PC-3 (cell line): ENCODE measurements at regions not wholly inside any gene's neighbourhood (a gene's known extent, or its start where the extent isn't known, plus 50 kb on each side); places are given as distances from the start of the nearest gene placed in this dataset.

Experiments
- ATAC-seq: fragments of 200-7000 bp; cut with Tn5 transposase; 2 replicates; pipeline ENCODE4 v1.9.1; 2020; ENCODE audit warnings: mild to moderate bottlenecking, moderate library complexity
- BruUV-seq: library from RNA; stranded (reverse); fragments of 400-500 nt; replicated peaks from 2 replicates; lab custom pipeline; 2021; lab: Mats Ljungman, UMichigan
- CTCF ChIA-PET: fragments of 300-600 bp; sonication (Branson Sonifier 250); formaldehyde crosslinking; loops from one replicate; lab custom pipeline; 2022; ENCODE audit warnings: antibody characterized with exemption; lab: Charles Lee
- POLR2A ChIA-PET: fragments of 300-600 bp; sonication (Branson Sonifier 250); formaldehyde crosslinking; loops from one replicate; lab custom pipeline; 2022; ENCODE audit warnings: antibody characterized with exemption; ENCODE audit not compliant: unreplicated experiment; lab: Charles Lee
- DNase-seq: peaks from one replicate; pipeline ENCODE4 v3.0.0-alpha.2; 2015
- H2AFZ ChIP-seq: fragments of 300-600 bp; sonication (generic); 2 replicates; pipeline ENCODE4 v1.6.0; 2016; ENCODE audit warnings: antibody characterized with exemption, low read length
- H3F3A ChIP-seq: fragments of 300-600 bp; sonication (generic); one replicate; pipeline ENCODE4 v1.6.0; 2017; ENCODE audit warnings: antibody characterized with exemption, low read length, control low read depth, mild to moderate bottlenecking; ENCODE audit not compliant: unreplicated experiment
- H3K27ac ChIP-seq: fragments of 300-600 bp; sonication (generic); 2 replicates; pipeline ENCODE4 v1.5.1; 2016; ENCODE audit warnings: mild to moderate bottlenecking, low read length
- H3K27me3 ChIP-seq: fragments of 300-600 bp; sonication (generic); 2 replicates; pipeline ENCODE4 v1.6.1; 2016; ENCODE audit warnings: low read length, mixed read lengths
- H3K36me3 ChIP-seq: fragments of 300-600 bp; sonication (generic); 2 replicates; pipeline ENCODE4 v1.6.1; 2016; ENCODE audit warnings: low read depth, mixed run types, low read length, mixed read lengths
- H3K4me1 ChIP-seq: fragments of 300-600 bp; sonication (generic); 2 replicates; pipeline ENCODE4 v1.5.1; 2016; ENCODE audit warnings: low read length; ENCODE audit not compliant: insufficient read depth
- H3K4me2 ChIP-seq: fragments of 300-600 bp; sonication (generic); 2 replicates; pipeline ENCODE4 v1.6.0; 2016; ENCODE audit warnings: low read length
- H3K4me3 ChIP-seq: fragments of 300-600 bp; sonication (generic); 2 replicates; pipeline ENCODE4 v1.5.1; 2016; ENCODE audit warnings: mild to moderate bottlenecking, low read length, mixed read lengths
- H3K79me2 ChIP-seq: fragments of 300-600 bp; sonication (generic); 2 replicates; pipeline ENCODE4 v1.6.1; 2017; ENCODE audit warnings: low read length, mixed read lengths
- H3K9ac ChIP-seq: fragments of 300-600 bp; sonication (generic); 2 replicates; pipeline ENCODE4 v1.6.0; 2016; ENCODE audit warnings: mild to moderate bottlenecking, low read length
- H3K9me2 ChIP-seq: fragments of 300-600 bp; sonication (generic); replicated peaks from 2 replicates; pipeline ENCODE4 v1.6.1; 2016; ENCODE audit warnings: mixed run types, low read length, mixed read lengths
- H3K9me3 ChIP-seq: fragments of 300-600 bp; sonication (generic); 2 replicates; pipeline ENCODE4 v1.6.1; 2016; ENCODE audit warnings: low read length, mixed read lengths
- H4K20me1 ChIP-seq: fragments of 300-600 bp; sonication (generic); 2 replicates; pipeline ENCODE4 v1.6.1; 2016; ENCODE audit warnings: low read length, mixed read lengths
- CTCF ChIP-seq: fragments of 300-600 bp; sonication (generic); conservative IDR thresholded peaks from 2 replicates; pipeline ENCODE4 v1.5.1; 2017; ENCODE audit warnings: antibody characterized with exemption, low read depth, mild to moderate bottlenecking, low read length
- EZH2 ChIP-seq: fragments of 300-600 bp; sonication (generic); IDR thresholded peaks from one replicate; pipeline ENCODE4 v1.6.1; 2017; ENCODE audit warnings: antibody characterized with exemption, mild to moderate bottlenecking, low read length; ENCODE audit not compliant: unreplicated experiment
- EZH2phosphoT487 ChIP-seq: fragments of 300-600 bp; sonication (generic); IDR thresholded peaks from 2 replicates; pipeline ENCODE4 v1.6.1; 2018; ENCODE audit warnings: mild to moderate bottlenecking, antibody characterized with exemption, low read length, borderline replicate concordance
- intact Hi-C: fragments of 100-400 bp; cut with micrococcal nuclease; formaldehyde crosslinking; loops from 2 replicates; pipeline ENCODE4 v1.9.0; 2023

GRCh38 chr14:81826081-81826480 is 292.4 kb upstream of the SEL1L start:
- Histone ChIP-seq H4K20me1 (no peaks in the 10 kb centered on the region), H3K4me3 (no peak overlapping the region), H3K9ac (no peak overlapping the region), H3K4me2 (no peak overlapping the region), H3K4me1 (no peaks in the 10 kb centered on the region), H2AFZ (no peak overlapping the region), H3K27me3 (no peaks in the 10 kb centered on the region), H3K9me2 (no peaks in the 10 kb centered on the region), H3F3A (no peaks in the 10 kb centered on the region), H3K9me3 (peaks cover 6% of the 10 kb centered on the region; the same call in 1 of the 2 replicates), H3K27ac (no peak overlapping the region), H3K36me3 (no peaks in the 10 kb centered on the region), H3K79me2 (no peaks in the 10 kb centered on the region)
- TF ChIP-seq EZH2 = no peak
- TF ChIP-seq EZH2phosphoT487 = no peak
- no peak for TF ChIP-seq CTCF
- intact Hi-C loops = no loop called here
- POLR2A ChIA-PET = no interaction called here
- DNase-seq (no peak), ATAC-seq (no peak)
- CTCF ChIA-PET = no interaction called here
- no TSS peak for BruUV-seq

- Histone ChIP-seq H3K9ac (no peak overlapping the region), H3K79me2 (no peaks in the 10 kb centered on the region), H3K27ac (no peak overlapping the region), H3K36me3 (no peaks in the 10 kb centered on the region), H3K4me2 (no peak overlapping the region), H2AFZ (no peak overlapping the region), H3K27me3 (no peaks in the 10 kb centered on the region), H4K20me1 (no peaks in the 10 kb centered on the region), H3K9me3 (no peaks in the 10 kb centered on the region), H3K4me1 (no peaks in the 10 kb centered on the region), H3K9me2 (no peaks in the 10 kb centered on the region), H3K4me3 (no peak overlapping the region), H3F3A (no peaks in the 10 kb centered on the region)
- intact Hi-C loops = no loop called here
- CTCF ChIA-PET = no interaction called here
- ATAC-seq (no peak), DNase-seq (no peak)
- no TSS peak for BruUV-seq
- TF ChIP-seq EZH2phosphoT487 (no peak), CTCF (no peak), EZH2 (no peak)
- POLR2A ChIA-PET = no interaction called here
Observed at GRCh38 chr14:81829447-81829846, 295.8 kb upstream of the SEL1L start.

- no peaks in the 10 kb centered on the region for H3K9me3 ChIP-seq
- no peaks in the 10 kb centered on the region for H4K20me1 ChIP-seq
- ChIA-PET CTCF (no interaction called here), POLR2A (no interaction called here)
- H3K4me1 ChIP-seq = no peaks in the 10 kb centered on the region
- ATAC-seq (no peak), DNase-seq (no peak)
- no peak overlapping the region for H3K4me3 ChIP-seq
- TF ChIP-seq EZH2phosphoT487 = no peak
- TF ChIP-seq EZH2 = no peak
- no peak for TF ChIP-seq CTCF
- no peak overlapping the region for H3K9ac ChIP-seq
- no peaks in the 10 kb centered on the region for H3K27me3 ChIP-seq
- H3K27ac ChIP-seq = no peak overlapping the region
- no peaks in the 10 kb centered on the region for H3K36me3 ChIP-seq
- no peak overlapping the region for H2AFZ ChIP-seq
- intact Hi-C loops = no loop called here
- H3K9me2 ChIP-seq = no peaks in the 10 kb centered on the region
- no TSS peak for BruUV-seq
- H3F3A ChIP-seq = no peaks in the 10 kb centered on the region
- no peaks in the 10 kb centered on the region for H3K79me2 ChIP-seq
- H3K4me2 ChIP-seq = no peak overlapping the region
Observed at GRCh38 chr14:81831128-81831820, 297.6 kb upstream of the SEL1L start.
